ENCODE measurements at regions not wholly inside any gene's neighbourhood (a gene's known extent, or its start where the extent isn't known, plus 50 kb on each side); places are given as distances from the start of the nearest gene placed in this dataset.

- no peak for TF ChIP-seq CTCF (IDR thresholded peaks at IDR 0.05)
- no peak for TF ChIP-seq POLR2AphosphoS5 (IDR thresholded peaks at IDR 0.05; ENCODE audit: insufficient read depth in 1 of 2, low read depth in 1 of 2)
- no peak for TF ChIP-seq POLR2A (IDR thresholded peaks at IDR 0.05)
Measured at GRCh38 chr4:114108869-114109268, 129.4 kb upstream of the ARSJ start.

All from vagina (tissue), 2 donors.